ENCODE measurements at regions not wholly inside any gene's neighbourhood (a gene's known extent, or its start where the extent isn't known, plus 50 kb on each side); places are given as distances from the start of the nearest gene placed in this dataset.

- H3K36me3 Mint-ChIP-seq (ENCODE audit: low read depth), result no peaks in the 10 kb centered on the region
- no peak overlapping the region for H3K4me3 Mint-ChIP-seq
Observed at GRCh38 chr19:30152510-30153291, 210.7 kb downstream of the URI1 start.

GRCh38 chr19:30153326-30154210, 211.5 kb downstream of the URI1 start:
- no peak overlapping the region for H3K4me3 Mint-ChIP-seq
- H3K27ac Mint-ChIP-seq, result no peak overlapping the region
- peaks cover 2% of the 10 kb centered on the region for H3K4me1 Mint-ChIP-seq
- H3K27me3 Mint-ChIP-seq, result no peaks in the 10 kb centered on the region
- DNase-seq, result no peak
- intact Hi-C loops (cut with micrococcal nuclease), result no loop called here
- no peaks in the 10 kb centered on the region for H3K36me3 Mint-ChIP-seq (ENCODE audit: low read depth)
- no peaks in the 10 kb centered on the region for H3K9me3 Mint-ChIP-seq

More at GRCh38 chr19:30152510-30153291, 210.7 kb downstream of the URI1 start:
- Mint-ChIP-seq H3K27me3 (no peaks in the 10 kb centered on the region), H3K27ac (no peak overlapping the region), H3K9me3 (no peaks in the 10 kb centered on the region), H3K4me1 (peaks cover 2% of the 10 kb centered on the region)
- intact Hi-C loops (cut with micrococcal nuclease), result no loop called here
- no peak for DNase-seq

GRCh38 chr19:30154410-30154809, 212.4 kb downstream of the URI1 start:
- H3K4me3 Mint-ChIP-seq, result no peak overlapping the region
- H3K27me3 Mint-ChIP-seq, result no peaks in the 10 kb centered on the region
- H3K36me3 Mint-ChIP-seq (ENCODE audit: low read depth), result no peaks in the 10 kb centered on the region
- intact Hi-C loops (cut with micrococcal nuclease), result no loop called here
- H3K9me3 Mint-ChIP-seq, result no peaks in the 10 kb centered on the region
- DNase-seq, result no peak
- peaks cover 2% of the 10 kb centered on the region for H3K4me1 Mint-ChIP-seq
- no peak overlapping the region for H3K27ac Mint-ChIP-seq

GRCh38 chr19:30155381-30156200, 213.6 kb downstream of the URI1 start:
- no peaks in the 10 kb centered on the region for H3K9me3 Mint-ChIP-seq
- intact Hi-C loops (cut with micrococcal nuclease), result no loop called here

GRCh38 chr19:30156646-30157045, 214.6 kb downstream of the URI1 start:
- Mint-ChIP-seq H3K4me1 (no peaks in the 10 kb centered on the region), H3K36me3 (ENCODE audit: low read depth) (no peaks in the 10 kb centered on the region), H3K9me3 (no peaks in the 10 kb centered on the region), H3K4me3 (no peak overlapping the region), H3K27ac (no peak overlapping the region), H3K27me3 (no peaks in the 10 kb centered on the region)
- intact Hi-C loops (cut with micrococcal nuclease), result no loop called here
- no peak for DNase-seq

More at GRCh38 chr19:30155381-30156200, 213.6 kb downstream of the URI1 start:
- Mint-ChIP-seq H3K36me3 (ENCODE audit: low read depth) (no peaks in the 10 kb centered on the region), H3K4me3 (no peak overlapping the region), H3K27ac (no peak overlapping the region), H3K27me3 (no peaks in the 10 kb centered on the region), H3K4me1 (peaks cover 2% of the 10 kb centered on the region)
- DNase-seq, result no peak

- intact Hi-C loops (cut with micrococcal nuclease), result no loop called here
- H3K4me1 Mint-ChIP-seq, result no peaks in the 10 kb centered on the region
- DNase-seq, result no peak
Observed at GRCh38 chr19:30158067-30158892, 213.9 kb upstream of the ZNF536 start.

GRCh38 chr19:30158893-30159245, 213.3 kb upstream of the ZNF536 start:
- peaks cover 4% of the 10 kb centered on the region for H3K9me3 Mint-ChIP-seq
- no peaks in the 10 kb centered on the region for H3K27me3 Mint-ChIP-seq
- no peak overlapping the region for H3K27ac Mint-ChIP-seq
- intact Hi-C loops (cut with micrococcal nuclease), result no loop called here
- no peaks in the 10 kb centered on the region for H3K4me1 Mint-ChIP-seq
- no peak overlapping the region for H3K4me3 Mint-ChIP-seq
- H3K36me3 Mint-ChIP-seq (ENCODE audit: low read depth), result no peaks in the 10 kb centered on the region
- no peak for DNase-seq

More at GRCh38 chr19:30158067-30158892, 213.9 kb upstream of the ZNF536 start:
- no peaks in the 10 kb centered on the region for H3K27me3 Mint-ChIP-seq
- peaks cover 4% of the 10 kb centered on the region for H3K9me3 Mint-ChIP-seq
- H3K36me3 Mint-ChIP-seq (ENCODE audit: low read depth), result no peaks in the 10 kb centered on the region
- H3K27ac Mint-ChIP-seq, result no peak overlapping the region
- H3K4me3 Mint-ChIP-seq, result no peak overlapping the region

- no peak for DNase-seq
- intact Hi-C loops (cut with micrococcal nuclease), result no loop called here
- Mint-ChIP-seq H3K27me3 (no peaks in the 10 kb centered on the region), H3K27ac (no peak overlapping the region), H3K4me3 (no peak overlapping the region), H3K9me3 (peaks cover 4% of the 10 kb centered on the region), H3K36me3 (ENCODE audit: low read depth) (no peaks in the 10 kb centered on the region), H3K4me1 (no peaks in the 10 kb centered on the region)
Observed at GRCh38 chr19:30159636-30160035, 212.5 kb upstream of the ZNF536 start.

- H3K36me3 Mint-ChIP-seq (ENCODE audit: low read depth), result no peaks in the 10 kb centered on the region
- intact Hi-C loops (cut with micrococcal nuclease), result no loop called here
- H3K27ac Mint-ChIP-seq, result no peak overlapping the region
- DNase-seq, result no peak
- H3K4me1 Mint-ChIP-seq, result no peaks in the 10 kb centered on the region
- no peak overlapping the region for H3K4me3 Mint-ChIP-seq
- peaks cover 4% of the 10 kb centered on the region for H3K9me3 Mint-ChIP-seq
- no peaks in the 10 kb centered on the region for H3K27me3 Mint-ChIP-seq
Observed at GRCh38 chr19:30160426-30160825, 211.8 kb upstream of the ZNF536 start.

GRCh38 chr19:30161021-30161655, 211.0 kb upstream of the ZNF536 start:
- intact Hi-C loops (cut with micrococcal nuclease), result no loop called here
- H3K27ac Mint-ChIP-seq, result no peak overlapping the region
- H3K27me3 Mint-ChIP-seq, result no peaks in the 10 kb centered on the region
- H3K4me1 Mint-ChIP-seq, result no peaks in the 10 kb centered on the region
- DNase-seq, result no peak
- no peaks in the 10 kb centered on the region for H3K36me3 Mint-ChIP-seq (ENCODE audit: low read depth)
- H3K4me3 Mint-ChIP-seq, result no peak overlapping the region
- H3K9me3 Mint-ChIP-seq, result peaks cover 4% of the 10 kb centered on the region

GRCh38 chr19:30161770-30162169, 210.4 kb upstream of the ZNF536 start:
- peaks cover 4% of the 10 kb centered on the region for H3K9me3 Mint-ChIP-seq
- H3K36me3 Mint-ChIP-seq (ENCODE audit: low read depth), result no peaks in the 10 kb centered on the region
- H3K27ac Mint-ChIP-seq, result no peak overlapping the region
- intact Hi-C loops (cut with micrococcal nuclease), result no loop called here
- H3K4me3 Mint-ChIP-seq, result no peak overlapping the region
- H3K27me3 Mint-ChIP-seq, result no peaks in the 10 kb centered on the region
- no peaks in the 10 kb centered on the region for H3K4me1 Mint-ChIP-seq
- no peak for DNase-seq

- no peak overlapping the region for H3K27ac Mint-ChIP-seq
- no peaks in the 10 kb centered on the region for H3K4me1 Mint-ChIP-seq
- no peak for DNase-seq
- no peaks in the 10 kb centered on the region for H3K36me3 Mint-ChIP-seq (ENCODE audit: low read depth)
- H3K9me3 Mint-ChIP-seq, result peaks cover 4% of the 10 kb centered on the region
- no peak overlapping the region for H3K4me3 Mint-ChIP-seq
- intact Hi-C loops (cut with micrococcal nuclease), result no loop called here
- H3K27me3 Mint-ChIP-seq, result no peaks in the 10 kb centered on the region
Observed at GRCh38 chr19:30162718-30163117, 209.5 kb upstream of the ZNF536 start.

- no peak for DNase-seq
- intact Hi-C loops (cut with micrococcal nuclease), result no loop called here
- Mint-ChIP-seq H3K4me1 (no peaks in the 10 kb centered on the region), H3K27me3 (no peaks in the 10 kb centered on the region), H3K4me3 (no peak overlapping the region), H3K36me3 (ENCODE audit: low read depth) (no peaks in the 10 kb centered on the region), H3K9me3 (peaks cover 4% of the 10 kb centered on the region), H3K27ac (no peak overlapping the region)
Observed at GRCh38 chr19:30163663-30164062, 208.5 kb upstream of the ZNF536 start.

All from activated CD4-positive, alpha-beta T cell treated with anti-CD3 and anti-CD28 coated beads, Interleukin-2, amount 10 ng/mL, durations not matched to agents 24 days and 14 days (primary cell).